HG03025 (cell line): ENCODE measurements at regions not wholly inside any gene's neighbourhood (a gene's known extent, or its start where the extent isn't known, plus 50 kb on each side); places are given as distances from the start of the nearest gene placed in this dataset.

Experiments
- ATAC-seq: cut with Tn5 transposase; IDR thresholded peaks from one replicate; pipeline ENCODE4 v1.9.1; 2021; ENCODE audit warnings: mild to moderate bottlenecking, moderate library complexity; ENCODE audit not compliant: unreplicated experiment, low FRiP score

GRCh38 chr6:122285292-122285913 lies 114.0 kb upstream of the HSF2 start:
- ATAC-seq: no peak

GRCh38 chr6:122286512-122286911 lies 112.9 kb upstream of the HSF2 start:
- no peak for ATAC-seq

- no peak for ATAC-seq
Observed at GRCh38 chr6:122289762-122290539, 109.5 kb upstream of the HSF2 start.

- ATAC-seq: no peak
Observed at GRCh38 chr6:122297010-122297409, 102.4 kb upstream of the HSF2 start.

- ATAC-seq: no peak
Observed at GRCh38 chr6:122302067-122302466, 97.4 kb upstream of the HSF2 start.

- ATAC-seq: no peak
Observed at GRCh38 chr6:122307577-122307976, 91.9 kb upstream of the HSF2 start.

GRCh38 chr6:122308074-122308473 lies 91.4 kb upstream of the HSF2 start:
- no peak for ATAC-seq

GRCh38 chr6:122315842-122316241 lies 83.6 kb upstream of the HSF2 start:
- ATAC-seq: no peak

GRCh38 chr6:122322824-122323223 lies 76.6 kb upstream of the HSF2 start:
- ATAC-seq: no peak

GRCh38 chr6:122323361-122323760 lies 76.1 kb upstream of the HSF2 start:
- ATAC-seq: no peak

- no peak for ATAC-seq
Observed at GRCh38 chr6:122330315-122330714, 69.1 kb upstream of the HSF2 start.

- ATAC-seq: no peak
Observed at GRCh38 chr6:122337645-122338044, 61.8 kb upstream of the HSF2 start.

GRCh38 chr6:122339661-122340060 lies 59.8 kb upstream of the HSF2 start:
- ATAC-seq: no peak

GRCh38 chr6:122347280-122347679 lies 52.2 kb upstream of the HSF2 start:
- no peak for ATAC-seq

- ATAC-seq: no peak
Observed at GRCh38 chr6:122347751-122348150, 51.7 kb upstream of the HSF2 start.
